ENCODE measurements at regions not wholly inside any gene's neighbourhood (a gene's known extent, or its start where the extent isn't known, plus 50 kb on each side); places are given as distances from the start of the nearest gene placed in this dataset.

GRCh38 chr2:176643646-176644045 lies 374.4 kb downstream of the MTX2 start:
- H3K4me3 ChIP-seq (ENCODE audit: low read length): no peak overlapping the region
- 19% methylated on average over 8 of the region's 8 CpGs for WGBS (ENCODE audit: insufficient coverage)
- H3K9me3 ChIP-seq (ENCODE audit: control insufficient read depth, insufficient read depth, low read length): no peaks in the 10 kb centered on the region
- peaks cover 25% of the 10 kb centered on the region for H3K27me3 ChIP-seq (ENCODE audit: control insufficient read depth, insufficient read depth, low read length)
- no peak overlapping the region for H3K27ac ChIP-seq (ENCODE audit: low read length)
- H3K4me1 ChIP-seq (ENCODE audit: control insufficient read depth, insufficient read depth, low read length): no peaks in the 10 kb centered on the region
- Mint-ChIP-seq H3K27me3 (ENCODE audit: low read depth in 2 of 2) (peaks cover 53 to 95% of the 10 kb centered on the region in 2 donors), H3K4me1 (no peaks in the 10 kb centered on the region), H3K9me3 (no peaks in the 10 kb centered on the region), H3K27ac (no peak overlapping the region), H3K4me3 (no peak overlapping the region), H3K36me3 (no peaks in the 10 kb centered on the region)
- no peaks in the 10 kb centered on the region for H3K36me3 ChIP-seq (ENCODE audit: control insufficient read depth, insufficient read depth, low read length)
- ATAC-seq: no peak
- intact Hi-C loops (cut with micrococcal nuclease): loop anchor here (5.0 kb wide), 1 partner anchor 369 kb away; no protein-coding TSS in a partner anchor
- DNase-seq: no peak
- TF ChIP-seq CTCF (IDR thresholded peaks at IDR 0.05): no peak

GRCh38 chr2:176645494-176645893 lies 376.3 kb downstream of the MTX2 start:
- intact Hi-C loops (cut with micrococcal nuclease): no loop called here
- no peak for TF ChIP-seq CTCF (IDR thresholded peaks at IDR 0.05)
- WGBS (ENCODE audit: insufficient coverage): 97% methylated on average over 3 of the region's 3 CpGs

GRCh38 chr2:176646033-176646615 lies 376.9 kb downstream of the MTX2 start:
- ATAC-seq: no peak
- H3K27ac Mint-ChIP-seq: no peak overlapping the region
- H3K36me3 ChIP-seq (ENCODE audit: control insufficient read depth, insufficient read depth, low read length): no peaks in the 10 kb centered on the region
- no peak for DNase-seq
- no peaks in the 10 kb centered on the region for H3K9me3 ChIP-seq (ENCODE audit: control insufficient read depth, insufficient read depth, low read length)
- H3K27me3 Mint-ChIP-seq (ENCODE audit: low read depth in 2 of 2): peaks cover 45 to 92% of the 10 kb centered on the region in 2 donors
- WGBS (ENCODE audit: insufficient coverage): 85% methylated on average over 3 of the region's 5 CpGs
- H3K4me1 ChIP-seq (ENCODE audit: control insufficient read depth, insufficient read depth, low read length): no peaks in the 10 kb centered on the region
- no peak overlapping the region for H3K4me3 Mint-ChIP-seq
- peaks cover 14% of the 10 kb centered on the region for H3K27me3 ChIP-seq (ENCODE audit: control insufficient read depth, insufficient read depth, low read length)
- no peak overlapping the region for H3K27ac ChIP-seq (ENCODE audit: low read length)
- H3K4me3 ChIP-seq (ENCODE audit: low read length): no peak overlapping the region
- H3K36me3 Mint-ChIP-seq: peaks cover 5% of the 10 kb centered on the region
- no peaks in the 10 kb centered on the region for H3K9me3 Mint-ChIP-seq
- no peak for TF ChIP-seq CTCF (IDR thresholded peaks at IDR 0.05)
- no peaks in the 10 kb centered on the region for H3K4me1 Mint-ChIP-seq
- intact Hi-C loops (cut with micrococcal nuclease): no loop called here

More at GRCh38 chr2:176645494-176645893, 376.3 kb downstream of the MTX2 start:
- Histone ChIP-seq H3K36me3 (ENCODE audit: control insufficient read depth, insufficient read depth, low read length) (no peaks in the 10 kb centered on the region), H3K27me3 (ENCODE audit: control insufficient read depth, insufficient read depth, low read length) (peaks cover 14% of the 10 kb centered on the region), H3K9me3 (ENCODE audit: control insufficient read depth, insufficient read depth, low read length) (no peaks in the 10 kb centered on the region), H3K27ac (ENCODE audit: low read length) (no peak overlapping the region), H3K4me1 (ENCODE audit: control insufficient read depth, insufficient read depth, low read length) (no peaks in the 10 kb centered on the region), H3K4me3 (ENCODE audit: low read length) (no peak overlapping the region)
- H3K27me3 Mint-ChIP-seq (ENCODE audit: low read depth in 2 of 2): peaks cover 42 to 92% of the 10 kb centered on the region in 2 donors
- H3K27ac Mint-ChIP-seq: no peak overlapping the region
- H3K36me3 Mint-ChIP-seq: peaks cover 5% of the 10 kb centered on the region
- DNase-seq (no peak), ATAC-seq (no peak)
- H3K4me3 Mint-ChIP-seq: no peak overlapping the region
- no peaks in the 10 kb centered on the region for H3K4me1 Mint-ChIP-seq
- no peaks in the 10 kb centered on the region for H3K9me3 Mint-ChIP-seq

All from natural killer cell (primary cell).